ENCODE measurements at regions not wholly inside any gene's neighbourhood (a gene's known extent, or its start where the extent isn't known, plus 50 kb on each side); places are given as distances from the start of the nearest gene placed in this dataset.

DNA sequence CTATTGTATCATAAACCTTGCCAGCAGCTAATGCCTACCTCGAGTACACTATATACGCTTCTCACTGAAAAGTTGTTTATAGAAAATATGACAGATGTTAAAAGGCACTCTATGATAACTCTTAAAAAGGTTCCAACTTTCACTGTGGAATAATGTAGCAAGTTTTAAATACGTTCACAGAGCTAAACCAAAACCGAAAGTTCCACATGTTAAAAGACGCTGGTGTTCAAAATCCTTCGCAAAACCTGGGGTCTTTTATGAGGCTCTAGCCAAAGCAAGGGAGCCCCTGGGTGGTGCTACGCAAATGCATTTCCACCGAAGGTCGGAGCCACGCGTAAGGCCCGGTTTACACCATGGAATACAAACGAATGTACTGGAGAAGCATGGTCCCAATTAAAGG is 103.7 kb upstream of the TENM3 start:
- no peak for ATAC-seq
- TF ChIP-seq, protein P1, sequence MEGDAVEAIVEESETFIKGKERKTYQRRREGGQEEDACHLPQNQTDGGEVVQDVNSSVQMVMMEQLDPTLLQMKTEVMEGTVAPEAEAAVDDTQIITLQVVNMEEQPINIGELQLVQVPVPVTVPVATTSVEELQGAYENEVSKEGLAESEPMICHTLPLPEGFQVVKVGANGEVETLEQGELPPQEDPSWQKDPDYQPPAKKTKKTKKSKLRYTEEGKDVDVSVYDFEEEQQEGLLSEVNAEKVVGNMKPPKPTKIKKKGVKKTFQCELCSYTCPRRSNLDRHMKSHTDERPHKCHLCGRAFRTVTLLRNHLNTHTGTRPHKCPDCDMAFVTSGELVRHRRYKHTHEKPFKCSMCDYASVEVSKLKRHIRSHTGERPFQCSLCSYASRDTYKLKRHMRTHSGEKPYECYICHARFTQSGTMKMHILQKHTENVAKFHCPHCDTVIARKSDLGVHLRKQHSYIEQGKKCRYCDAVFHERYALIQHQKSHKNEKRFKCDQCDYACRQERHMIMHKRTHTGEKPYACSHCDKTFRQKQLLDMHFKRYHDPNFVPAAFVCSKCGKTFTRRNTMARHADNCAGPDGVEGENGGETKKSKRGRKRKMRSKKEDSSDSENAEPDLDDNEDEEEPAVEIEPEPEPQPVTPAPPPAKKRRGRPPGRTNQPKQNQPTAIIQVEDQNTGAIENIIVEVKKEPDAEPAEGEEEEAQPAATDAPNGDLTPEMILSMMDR (IDR thresholded peaks at IDR 0.05) = no peak
- H3K27me3 ChIP-seq = peaks cover 7 to 83% (median 74%) of the 10 kb centered on the region in 7 donors
- H3K27ac ChIP-seq = no peak overlapping the region
- H3K4me3 ChIP-seq = no peak overlapping the region
- 54 to 58% methylated on average over 13 of the region's 13 CpGs for WGBS, 2 donors
- no peaks in the 10 kb centered on the region for H3K36me3 ChIP-seq
- intact Hi-C loops (cut with DNase I) = no loop called here
- no peak for DNase-seq
- H3K4me1 ChIP-seq = peaks cover 0 to 25% (median 19%) of the 10 kb centered on the region in 9 donors
- H3K9me3 ChIP-seq = no peaks in the 10 kb centered on the region

DNA sequence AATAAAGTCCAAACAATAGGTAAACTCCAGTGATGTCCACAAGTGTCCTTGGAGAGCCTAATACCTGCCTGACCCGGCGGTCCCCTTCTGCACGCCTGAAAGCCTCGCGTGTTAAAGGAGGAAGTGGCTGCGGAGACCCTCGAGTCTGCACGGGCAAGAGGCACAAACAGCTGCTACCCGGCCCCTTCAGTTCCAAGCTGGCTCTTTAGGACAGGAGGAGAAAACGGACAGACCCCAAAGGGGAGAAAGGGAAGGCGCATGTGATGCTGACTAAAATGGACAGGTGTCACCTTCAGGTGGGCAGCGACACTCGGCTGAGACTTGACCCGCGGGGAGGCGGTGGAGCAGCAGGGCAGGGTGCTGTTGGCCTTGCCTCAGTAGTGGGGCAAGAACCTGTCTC is 102.7 kb upstream of the TENM3 start:
- H3K27ac ChIP-seq = no peak overlapping the region
- H3K9me3 ChIP-seq = no peaks in the 10 kb centered on the region
- WGBS, 2 donors = 51 to 52% methylated on average over 16 of the region's 16 CpGs
- intact Hi-C loops (cut with DNase I) = no loop called here
- DNase-seq (no peak), ATAC-seq (peak in 1 of 8 donors; percentile 31)
- H3K4me1 ChIP-seq = peaks cover 0 to 30% (median 23%) of the 10 kb centered on the region in 9 donors
- no peak overlapping the region for H3K4me3 ChIP-seq
- H3K27me3 ChIP-seq = peaks cover 7 to 93% (median 81%) of the 10 kb centered on the region in 7 donors
- no peaks in the 10 kb centered on the region for H3K36me3 ChIP-seq
- TF ChIP-seq, protein P1 (IDR thresholded peaks at IDR 0.05) = no peak

DNA sequence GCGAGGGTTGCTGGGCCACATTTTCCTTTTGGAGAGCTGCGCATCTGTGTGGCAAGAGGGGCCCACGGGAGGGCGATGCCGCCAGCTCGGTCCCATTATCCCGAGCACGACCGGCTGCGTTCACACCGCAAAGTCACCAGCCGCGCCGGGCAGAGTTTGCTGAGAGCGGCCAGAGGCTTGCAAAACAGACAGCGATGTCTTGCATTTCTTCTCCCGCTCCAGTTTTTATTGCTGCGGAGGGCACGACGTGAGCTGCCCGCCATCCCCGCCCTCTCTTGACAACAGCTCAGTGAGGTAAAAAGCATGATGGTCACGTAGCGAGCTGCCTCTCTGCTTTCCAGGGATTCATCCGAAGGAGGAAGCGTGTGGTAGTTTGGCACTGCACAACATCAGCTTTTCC is 102.1 kb upstream of the TENM3 start:
- TF ChIP-seq, protein P1 (IDR thresholded peaks at IDR 0.05) = no peak
- no peak for ATAC-seq
- DNase-seq = no peak
- intact Hi-C loops (cut with DNase I) = no loop called here
- Histone ChIP-seq H3K4me3 (no peak overlapping the region), H3K27ac (no peak overlapping the region), H3K36me3 (no peaks in the 10 kb centered on the region), H3K4me1 (peaks cover 0 to 30% (median 23%) of the 10 kb centered on the region in 9 donors), H3K27me3 (peaks cover 7 to 94% (median 83%) of the 10 kb centered on the region in 7 donors), H3K9me3 (no peaks in the 10 kb centered on the region)
- 11 to 12% methylated on average over 26 of the region's 26 CpGs for WGBS, 2 donors

DNA sequence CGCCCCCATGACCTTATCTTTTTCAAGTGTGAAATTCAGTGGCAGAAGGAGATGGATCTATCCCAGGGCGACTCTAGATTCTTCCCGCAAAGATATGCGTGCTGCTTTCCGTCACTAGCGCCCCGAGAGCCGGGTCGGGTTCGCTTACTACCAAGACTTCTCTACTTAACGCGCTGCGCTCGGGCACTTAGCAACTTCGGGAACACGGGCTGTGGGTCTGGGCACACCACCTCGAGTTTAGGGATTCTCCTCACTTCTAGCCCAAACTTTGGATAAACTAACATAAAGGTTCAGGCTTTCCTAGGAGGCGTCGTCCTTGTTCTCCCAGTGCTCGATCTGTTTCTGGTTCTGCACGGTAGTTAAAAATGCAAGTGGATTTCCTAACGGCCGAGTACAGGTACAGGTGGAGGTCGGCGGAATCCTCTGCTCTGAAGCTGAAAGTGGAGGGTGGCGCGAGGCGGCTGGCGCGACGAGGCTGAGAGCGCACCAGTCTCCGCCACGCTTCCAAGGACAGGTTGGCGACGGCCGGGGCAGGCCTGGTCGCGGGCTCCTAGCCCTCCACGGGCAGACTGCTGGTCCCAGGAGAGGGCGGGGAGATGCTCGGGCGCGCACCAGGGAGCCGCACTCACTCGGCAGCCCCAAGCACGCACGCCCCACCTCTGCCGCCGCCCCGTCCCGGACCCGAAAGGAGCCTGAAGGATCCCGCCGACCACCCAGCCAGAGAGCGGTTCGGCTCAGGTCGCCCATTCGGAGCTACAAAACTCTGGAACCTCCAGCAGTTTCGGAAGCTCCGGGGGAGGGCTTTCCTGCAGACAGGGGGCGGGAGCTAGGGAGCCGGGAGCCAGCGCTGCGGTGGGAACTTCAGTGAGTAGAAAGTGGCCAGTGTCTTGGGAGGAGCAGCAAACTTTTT is 100.8 kb upstream of the TENM3 start:
- Histone ChIP-seq H3K36me3 (no peaks in the 10 kb centered on the region), H3K4me1 (peaks cover 0 to 30% (median 23%) of the 10 kb centered on the region in 9 donors), H3K27ac (no peak overlapping the region), H3K4me3 (peak overlapping the region in 9 of 10 donors; percentile 51 to 71 (median 54)), H3K9me3 (no peaks in the 10 kb centered on the region), H3K27me3 (peaks cover 7 to 98% (median 92%) of the 10 kb centered on the region in 7 donors)
- 15% methylated on average over 65 of the region's 65 CpGs for WGBS, 2 donors
- intact Hi-C loops (cut with DNase I) = no loop called here
- DNase-seq (no peak), ATAC-seq (peak in 7 of 8 donors; percentile 6 to 38 (median 33))
- TF ChIP-seq, protein P1 (IDR thresholded peaks at IDR 0.05) = peak in 1 of 9 donors; percentile 8
